GM21723 (cell line): ENCODE measurements at regions not wholly inside any gene's neighbourhood (a gene's known extent, or its start where the extent isn't known, plus 50 kb on each side); places are given as distances from the start of the nearest gene placed in this dataset.
"Not testable (repeated sequence)": the region's sequence is repeated elsewhere in the genome, so short reads cannot be mapped to it uniquely, and the experiment has no call there.

ENCODE experiments used
- ATAC-seq: cut with Tn5 transposase; IDR thresholded peaks from one replicate; pipeline ENCODE4 v1.9.1; 2021; ENCODE audit warnings: mild to moderate bottlenecking, moderate library complexity; ENCODE audit not compliant: unreplicated experiment

GRCh38 chr11:115636753-115637527 is 132.7 kb upstream of the CADM1 start:
- ATAC-seq, result no peak

- not testable (repeated sequence) for ATAC-seq
Observed at GRCh38 chr11:115633977-115634376, 129.8 kb upstream of the CADM1 start.

- no peak for ATAC-seq
Observed at GRCh38 chr11:115632061-115632460, 127.8 kb upstream of the CADM1 start.

GRCh38 chr11:115631609-115632008 is 127.4 kb upstream of the CADM1 start:
- ATAC-seq, result no peak

GRCh38 chr11:115630214-115630613 is 126.0 kb upstream of the CADM1 start:
- no peak for ATAC-seq

GRCh38 chr11:115629456-115630015 is 125.3 kb upstream of the CADM1 start:
- no peak for ATAC-seq

- no peak for ATAC-seq
Observed at GRCh38 chr11:115627666-115628460, 123.6 kb upstream of the CADM1 start.

- no peak for ATAC-seq
Observed at GRCh38 chr11:115627071-115627470, 122.9 kb upstream of the CADM1 start.

- ATAC-seq, result no peak
Observed at GRCh38 chr11:115626414-115626813, 122.2 kb upstream of the CADM1 start.

GRCh38 chr11:115625502-115625901 is 121.3 kb upstream of the CADM1 start:
- ATAC-seq, result no peak

- no peak for ATAC-seq
Observed at GRCh38 chr11:115624065-115624464, 119.8 kb upstream of the CADM1 start.

GRCh38 chr11:115623021-115623451 is 118.8 kb upstream of the CADM1 start:
- ATAC-seq, result no peak

GRCh38 chr11:115618428-115618827 is 114.2 kb upstream of the CADM1 start:
- ATAC-seq, result no peak

- ATAC-seq, result no peak
Observed at GRCh38 chr11:115617767-115618166, 113.6 kb upstream of the CADM1 start.

GRCh38 chr11:115616971-115617370 is 112.8 kb upstream of the CADM1 start:
- ATAC-seq, result no peak

GRCh38 chr11:115613986-115614632 is 109.9 kb upstream of the CADM1 start:
- no peak for ATAC-seq

GRCh38 chr11:115613004-115613403 is 108.8 kb upstream of the CADM1 start:
- ATAC-seq, result no peak

- ATAC-seq, result no peak
Observed at GRCh38 chr11:115612046-115612730, 108.0 kb upstream of the CADM1 start.

GRCh38 chr11:115611343-115611742 is 107.1 kb upstream of the CADM1 start:
- ATAC-seq, result no peak

GRCh38 chr11:115610908-115611307 is 106.7 kb upstream of the CADM1 start:
- ATAC-seq, result no peak

- not testable (repeated sequence) for ATAC-seq
Observed at GRCh38 chr11:115610234-115610633, 106.0 kb upstream of the CADM1 start.
